ENCODE measurements at regions not wholly inside any gene's neighbourhood (a gene's known extent, or its start where the extent isn't known, plus 50 kb on each side); places are given as distances from the start of the nearest gene placed in this dataset.

GRCh38 chr1:232292239-232292638, 337.7 kb downstream of the SIPA1L2 start:
- Histone ChIP-seq H3K27ac (no peak overlapping the region), H3K4me3 (no peak overlapping the region)
- DNase-seq (ENCODE audit: low spot score): no peak
- TF ChIP-seq CTCF (IDR thresholded peaks at IDR 0.05): no peak

GRCh38 chr1:232291681-232292080, 338.3 kb downstream of the SIPA1L2 start:
- TF ChIP-seq CTCF (IDR thresholded peaks at IDR 0.05): no peak
- Histone ChIP-seq H3K4me3 (no peak overlapping the region), H3K27ac (peak overlapping the region in 1 of 2 donors; percentile 35)
- no peak for DNase-seq (ENCODE audit: low spot score)

GRCh38 chr1:232291261-232291660, 338.7 kb downstream of the SIPA1L2 start:
- no peak for DNase-seq (ENCODE audit: low spot score)
- no peak for TF ChIP-seq CTCF (IDR thresholded peaks at IDR 0.05)
- H3K27ac ChIP-seq: peak overlapping the region in 1 of 2 donors; percentile 35
- H3K4me3 ChIP-seq: no peak overlapping the region

GRCh38 chr1:232290570-232290969, 339.4 kb downstream of the SIPA1L2 start:
- Histone ChIP-seq H3K27ac (no peak overlapping the region), H3K4me3 (no peak overlapping the region)
- no peak for TF ChIP-seq CTCF (IDR thresholded peaks at IDR 0.05)
- no peak for DNase-seq (ENCODE audit: low spot score)

- no peak for DNase-seq (ENCODE audit: low spot score)
- no peak for TF ChIP-seq CTCF (IDR thresholded peaks at IDR 0.05)
- Histone ChIP-seq H3K4me3 (no peak overlapping the region), H3K27ac (peak overlapping the region in 1 of 2 donors; percentile 65)
Measured at GRCh38 chr1:232287676-232288569, 342.0 kb downstream of the SIPA1L2 start.

GRCh38 chr1:232285138-232285537, 344.8 kb downstream of the SIPA1L2 start:
- Histone ChIP-seq H3K4me3 (no peak overlapping the region), H3K27ac (no peak overlapping the region)
- TF ChIP-seq CTCF (IDR thresholded peaks at IDR 0.05): no peak
- DNase-seq (ENCODE audit: low spot score): no peak

GRCh38 chr1:232283864-232284263, 346.1 kb downstream of the SIPA1L2 start:
- no peak for TF ChIP-seq CTCF (IDR thresholded peaks at IDR 0.05)
- DNase-seq (ENCODE audit: low spot score): no peak
- Histone ChIP-seq H3K27ac (no peak overlapping the region), H3K4me3 (no peak overlapping the region)
